Keratinocyte (primary cell): ENCODE measurements at regions not wholly inside any gene's neighbourhood (a gene's known extent, or its start where the extent isn't known, plus 50 kb on each side); places are given as distances from the start of the nearest gene placed in this dataset.

Experiments used
- DNase-seq: peaks from one replicate; pipeline ENCODE4 v3.0.0-alpha.2; 2011; ENCODE audit warnings: low read depth, missing footprints, low spot score
- FAIRE-seq: peaks from 2 replicates; lab custom pipeline; 2011; peaks lifted over from hg19 to GRCh38; lab: Jason Lieb, UNC
- H2AFZ ChIP-seq: 2 replicates; pipeline ENCODE4 v1.6.0; 2012; ENCODE audit warnings: low read length, control low read depth, inconsistent platforms; ENCODE audit not compliant: control insufficient read depth
- H3K27ac ChIP-seq: 2 replicates; pipeline ENCODE4 v1.5.1; 2011; ENCODE audit warnings: low read length; ENCODE audit not compliant: control insufficient read depth, insufficient read depth
- H3K27me3 ChIP-seq: 3 replicates; pipeline ENCODE4 v1.6.0; 2011; ENCODE audit warnings: low read length; ENCODE audit not compliant: control insufficient read depth, insufficient read depth; ENCODE audit errors: extremely low read depth
- H3K36me3 ChIP-seq, 2 experiments: 2 replicates in 1 of 2; 3 replicates in 1 of 2; pipeline ENCODE4 v1.5.1; 2011; ENCODE audit warnings: low read length in 2 of 2, mild to moderate bottlenecking in 1 of 2; ENCODE audit not compliant: control insufficient read depth in 2 of 2, insufficient read depth in 2 of 2; ENCODE audit errors: extremely low read depth in 1 of 2
- H3K4me1 ChIP-seq: 3 replicates; pipeline ENCODE4 v1.5.1; 2011; ENCODE audit warnings: low read length; ENCODE audit not compliant: control insufficient read depth, insufficient read depth; ENCODE audit errors: extremely low read depth
- H3K4me2 ChIP-seq: 3 replicates; pipeline ENCODE4 v1.6.0; 2011; ENCODE audit warnings: low read depth, low read length; ENCODE audit not compliant: control insufficient read depth, insufficient read depth; ENCODE audit errors: extremely low read depth
- H3K4me3 ChIP-seq, 3 experiments: fragments of 200-600 bp in 1 of 3; sonication (generic) in 1 of 3; 2 replicates in 2 of 3; 3 replicates in 1 of 3; pipeline ENCODE4 v1.5.1; 2011 to 2016; ENCODE audit warnings: low read length in 3 of 3, mild to moderate bottlenecking in 3 of 3, control low read depth in 2 of 3, inconsistent platforms in 1 of 3, low read depth in 1 of 3, mixed read lengths in 1 of 3, mixed run types in 1 of 3, moderate library complexity in 1 of 3; ENCODE audit not compliant: control insufficient read depth in 2 of 3, insufficient read depth in 2 of 3; ENCODE audit errors: extremely low read depth in 1 of 3
- H3K79me2 ChIP-seq: 2 replicates; pipeline ENCODE4 v1.6.0; 2012; ENCODE audit warnings: low read length; ENCODE audit not compliant: control insufficient read depth, insufficient read depth
- H3K9ac ChIP-seq: 3 replicates; pipeline ENCODE4 v1.6.0; 2011; ENCODE audit warnings: low read length; ENCODE audit not compliant: control insufficient read depth, insufficient read depth; ENCODE audit errors: extremely low read depth
- H3K9me1 ChIP-seq: 3 replicates; pipeline ENCODE4 v1.6.0; 2011; ENCODE audit warnings: low read length; ENCODE audit not compliant: control insufficient read depth, insufficient read depth; ENCODE audit errors: extremely low read depth
- H3K9me3 ChIP-seq: 2 replicates; pipeline ENCODE4 v1.5.1; 2012; ENCODE audit warnings: low read depth, low read length; ENCODE audit not compliant: control insufficient read depth
- H4K20me1 ChIP-seq: 3 replicates; pipeline ENCODE4 v1.6.0; 2011; ENCODE audit warnings: low read length; ENCODE audit not compliant: control insufficient read depth, insufficient read depth; ENCODE audit errors: extremely low read depth
- CTCF ChIP-seq, 3 experiments: IDR thresholded peaks in 1 of 3; conservative IDR thresholded peaks in 1 of 3; optimal IDR thresholded peaks in 1 of 3; 2 replicates in 2 of 3; 3 replicates in 1 of 3; pipeline versions ENCODE3 to v1.5.1; 2011; ENCODE audit warnings: low read length in 3 of 3, mild to moderate bottlenecking in 3 of 3, moderate library complexity in 2 of 3, control low read depth in 1 of 3, inconsistent platforms in 1 of 3; ENCODE audit not compliant: insufficient read depth in 2 of 3; ENCODE audit errors: extremely low read depth in 1 of 3
- EZH2 ChIP-seq: IDR thresholded peaks from one replicate; pipeline ENCODE4 v1.6.1; 2012; ENCODE audit warnings: inconsistent platforms, mild to moderate bottlenecking, low read length, moderate library complexity
- dilution Hi-C: fragments of 300-500 bp; cut with MboI; formaldehyde crosslinking; loops from one replicate; pipeline ENCODE4 v1.7.0; 2020; ENCODE audit warnings: low sequenced_read_pairs; ENCODE audit not compliant: extremely low pct_ligation_motif_present

- Histone ChIP-seq H3K4me1 (no peaks in the 10 kb centered on the region), H3K9me1 (no peaks in the 10 kb centered on the region), H3K9ac (no peak overlapping the region), H3K9me3 (no peaks in the 10 kb centered on the region), H3K4me2 (no peak overlapping the region), H3K27ac (no peak overlapping the region), H3K4me3 (no peak overlapping the region), H4K20me1 (no peaks in the 10 kb centered on the region), H3K36me3 (no peaks in the 10 kb centered on the region), H2AFZ (no peak overlapping the region), H3K27me3 (no peaks in the 10 kb centered on the region), H3K79me2 (no peaks in the 10 kb centered on the region)
- FAIRE-seq = no peak
- dilution Hi-C loops = no loop called here
- no peak for DNase-seq
- TF ChIP-seq CTCF (optimal IDR thresholded peaks at IDR 0.05 in 1 of 3, IDR thresholded peaks at IDR 0.05 in 1 of 3, conservative IDR thresholded peaks at IDR 0.05 in 1 of 3; ENCODE audit: extremely low read depth in 1 of 3, insufficient read depth in 2 of 3, low read length in 3 of 3) (no peak), EZH2 (no peak)
These were observed 1646.2 kb upstream of the FLRT2 start for GRCh38 chr14:83883732-83884131.

GRCh38 chr14:83885837-83886293 is 1644.1 kb upstream of the FLRT2 start:
- dilution Hi-C loops = no loop called here
- Histone ChIP-seq H3K79me2 (no peaks in the 10 kb centered on the region), H2AFZ (no peak overlapping the region), H3K4me2 (no peak overlapping the region), H3K4me1 (no peaks in the 10 kb centered on the region), H3K4me3 (no peak overlapping the region), H3K27ac (no peak overlapping the region), H3K27me3 (no peaks in the 10 kb centered on the region), H3K36me3 (no peaks in the 10 kb centered on the region), H3K9me3 (no peaks in the 10 kb centered on the region), H3K9me1 (no peaks in the 10 kb centered on the region), H3K9ac (no peak overlapping the region), H4K20me1 (no peaks in the 10 kb centered on the region)
- no peak for FAIRE-seq
- DNase-seq = no peak
- TF ChIP-seq CTCF (optimal IDR thresholded peaks at IDR 0.05 in 1 of 3, IDR thresholded peaks at IDR 0.05 in 1 of 3, conservative IDR thresholded peaks at IDR 0.05 in 1 of 3; ENCODE audit: extremely low read depth in 1 of 3, insufficient read depth in 2 of 3, low read length in 3 of 3) (no peak), EZH2 (no peak)
